SK-N-SH treated with all-trans-retinoic acid at 6 μM for 48 hours (cell line): ENCODE measurements at regions not wholly inside any gene's neighbourhood (a gene's known extent, or its start where the extent isn't known, plus 50 kb on each side); places are given as distances from the start of the nearest gene placed in this dataset.

ENCODE experiments used
- ATAC-seq: fragments of 200-7000 bp; cut with Tn5 transposase; 3 replicates; pipeline ENCODE4 v1.9.1; 2020; ENCODE audit warnings: mild to moderate bottlenecking, moderate library complexity
- ARNTL ChIP-seq: fragments of 450-650 bp; formaldehyde crosslinking; IDR thresholded peaks from 2 replicates; pipeline ENCODE4 v1.5.0; 2020; ENCODE audit warnings: low read depth, mild to moderate bottlenecking, moderate library complexity, borderline replicate concordance
- BACH2 ChIP-seq: fragments of 250-450 bp; sonication (Bioruptor Pico); IDR thresholded peaks from 2 replicates; pipeline ENCODE4 v1.9.0; 2021; ENCODE audit warnings: mild to moderate bottlenecking, borderline replicate concordance
- CREB5 ChIP-seq: fragments of 250-450 bp; sonication (Bioruptor Pico); IDR thresholded peaks from 2 replicates; pipeline ENCODE4 v1.5.1; 2020; ENCODE audit warnings: low read depth, mild to moderate bottlenecking, moderate library complexity
- CSDC2 ChIP-seq: fragments of 250-450 bp; sonication (Bioruptor Pico); IDR thresholded peaks from 2 replicates; pipeline ENCODE4 v1.5.0; 2020; ENCODE audit warnings: mild to moderate bottlenecking, moderate library complexity
- CSRNP3 ChIP-seq: fragments of 250-450 bp; sonication (Bioruptor Pico); IDR thresholded peaks from 2 replicates; pipeline ENCODE4 v1.5.1; 2021; ENCODE audit warnings: mild to moderate bottlenecking, moderate library complexity
- ESRRG ChIP-seq: fragments of 250-450 bp; sonication (Bioruptor Pico); IDR thresholded peaks from 2 replicates; pipeline ENCODE4 v1.6.1; 2021; ENCODE audit warnings: mild to moderate bottlenecking
- GLIS3 ChIP-seq: fragments of 250-450 bp; sonication (Bioruptor Pico); IDR thresholded peaks from 2 replicates; pipeline ENCODE4 v1.5.0; 2020; ENCODE audit warnings: mild to moderate bottlenecking, moderate library complexity
- ISL1 ChIP-seq: fragments of 250-450 bp; sonication (Bioruptor Pico); IDR thresholded peaks from 2 replicates; pipeline ENCODE4 v2.1.2; 2022; ENCODE audit warnings: mild to moderate bottlenecking, moderate library complexity
- OSR1 ChIP-seq: fragments of 250-450 bp; sonication (Bioruptor Pico); IDR thresholded peaks from 2 replicates; pipeline ENCODE4 v1.8.0; 2022; ENCODE audit warnings: moderate library complexity, mild to moderate bottlenecking, inconsistent platforms
- PATZ1 ChIP-seq: fragments of 250-450 bp; sonication (Bioruptor Pico); IDR thresholded peaks from 2 replicates; pipeline ENCODE4 v1.8.0; 2020; ENCODE audit warnings: mild to moderate bottlenecking, moderate library complexity, borderline replicate concordance
- POU6F1 ChIP-seq: fragments of 250-450 bp; sonication (Bioruptor Pico); IDR thresholded peaks from 2 replicates; pipeline ENCODE4 v1.8.0; 2021; ENCODE audit warnings: low read depth, mild to moderate bottlenecking, moderate library complexity, borderline replicate concordance
- PPARA ChIP-seq: fragments of 250-450 bp; sonication (Bioruptor Pico); IDR thresholded peaks from 2 replicates; pipeline ENCODE4 v1.5.0; 2020; ENCODE audit warnings: mild to moderate bottlenecking, borderline replicate concordance
- RARB ChIP-seq: fragments of 250-450 bp; sonication (Bioruptor Pico); IDR thresholded peaks from 2 replicates; pipeline ENCODE4 v1.8.0; 2021; ENCODE audit warnings: mild to moderate bottlenecking, moderate library complexity
- SNAI2 ChIP-seq: fragments of 250-450 bp; sonication (Bioruptor Pico); IDR thresholded peaks from 2 replicates; pipeline ENCODE4 v1.5.0; 2020; ENCODE audit warnings: mild to moderate bottlenecking, moderate library complexity
- TCF4 ChIP-seq: fragments of 250-450 bp; sonication (Bioruptor Pico); IDR thresholded peaks from 2 replicates; pipeline ENCODE4 v1.8.0; 2021; ENCODE audit warnings: mild to moderate bottlenecking, moderate library complexity, borderline replicate concordance
- TOX ChIP-seq: fragments of 250-450 bp; sonication (Bioruptor Pico); IDR thresholded peaks from 2 replicates; pipeline ENCODE4 v1.8.0; 2021; ENCODE audit warnings: mild to moderate bottlenecking, moderate library complexity, borderline replicate concordance
- TSHZ2 ChIP-seq: fragments of 250-450 bp; sonication (Bioruptor Pico); IDR thresholded peaks from 2 replicates; pipeline ENCODE4 v1.5.0; 2020; ENCODE audit warnings: mild to moderate bottlenecking, moderate library complexity
- ZC3H10 ChIP-seq: fragments of 250-450 bp; sonication (Bioruptor Pico); IDR thresholded peaks from 2 replicates; pipeline ENCODE4 v1.5.1; 2021; ENCODE audit warnings: mild to moderate bottlenecking, moderate library complexity
- ZFP3 ChIP-seq: fragments of 250-450 bp; sonication (Bioruptor Pico); IDR thresholded peaks from 2 replicates; pipeline ENCODE4 v1.5.0; 2020; ENCODE audit warnings: mild to moderate bottlenecking, moderate library complexity
- ZFP30 ChIP-seq: fragments of 450-650 bp; formaldehyde crosslinking; IDR thresholded peaks from 2 replicates; pipeline ENCODE4 v1.5.0; 2022; ENCODE audit warnings: mild to moderate bottlenecking, moderate library complexity
- ZNF565 ChIP-seq: fragments of 450-650 bp; formaldehyde crosslinking; conservative IDR thresholded peaks from 2 replicates; pipeline ENCODE4 v1.5.0; 2020; ENCODE audit warnings: low read depth, mild to moderate bottlenecking, moderate library complexity
- ZNF70 ChIP-seq: fragments of 450-650 bp; formaldehyde crosslinking; IDR thresholded peaks from 2 replicates; pipeline ENCODE4 v1.5.0; 2020; ENCODE audit warnings: mild to moderate bottlenecking, moderate library complexity
- ZNF8 ChIP-seq: fragments of 450-650 bp; formaldehyde crosslinking; IDR thresholded peaks from 2 replicates; pipeline ENCODE4 v1.5.0; 2020; ENCODE audit warnings: mild to moderate bottlenecking, moderate library complexity

GRCh38 chr2:5051300-5051699 lies 640.9 kb upstream of the SOX11 start:
- no peak for ATAC-seq
- TF ChIP-seq RARB (CRISPR knock-in tag) (no peak), TCF4 (CRISPR knock-in tag) (no peak), ZNF70 (CRISPR knock-in tag) (no peak), ESRRG (CRISPR knock-in tag) (no peak), ZC3H10 (CRISPR knock-in tag) (no peak), BACH2 (CRISPR knock-in tag) (no peak), ZNF565 (CRISPR knock-in tag) (no peak), OSR1 (CRISPR knock-in tag) (no peak), PPARA (CRISPR knock-in tag) (no peak), TSHZ2 (CRISPR knock-in tag) (no peak), CSRNP3 (CRISPR knock-in tag) (no peak)

- TF ChIP-seq TOX, result no peak
- ATAC-seq, result no peak
Measured at GRCh38 chr2:5052905-5053304, 639.3 kb upstream of the SOX11 start.

- no peak for TF ChIP-seq ZC3H10 (CRISPR knock-in tag)
- TF ChIP-seq TOX, result no peak
- no peak for ATAC-seq
Measured at GRCh38 chr2:5057891-5058351, 634.3 kb upstream of the SOX11 start.

GRCh38 chr2:5060956-5061355 lies 631.2 kb upstream of the SOX11 start:
- no peak for ATAC-seq
- no peak for TF ChIP-seq PPARA (CRISPR knock-in tag)
- TF ChIP-seq RARB (CRISPR knock-in tag), result no peak
- TF ChIP-seq CREB5 (CRISPR knock-in tag), result no peak
- TF ChIP-seq POU6F1 (CRISPR knock-in tag), result no peak
- TF ChIP-seq ZNF8 (CRISPR knock-in tag), result no peak
- TF ChIP-seq ZFP30 (CRISPR knock-in tag), result no peak
- TF ChIP-seq ESRRG (CRISPR knock-in tag), result no peak
- no peak for TF ChIP-seq OSR1 (CRISPR knock-in tag)
- TF ChIP-seq ARNTL (CRISPR knock-in tag), result no peak
- no peak for TF ChIP-seq ZC3H10 (CRISPR knock-in tag)
- no peak for TF ChIP-seq TCF4 (CRISPR knock-in tag)
- TF ChIP-seq BACH2 (CRISPR knock-in tag), result no peak
- no peak for TF ChIP-seq CSDC2 (CRISPR knock-in tag)
- TF ChIP-seq GLIS3 (CRISPR knock-in tag), result no peak
- no peak for TF ChIP-seq SNAI2 (CRISPR knock-in tag)
- no peak for TF ChIP-seq ZFP3 (CRISPR knock-in tag)

GRCh38 chr2:5064687-5065086 lies 627.5 kb upstream of the SOX11 start:
- ATAC-seq, result no peak
- TF ChIP-seq TCF4 (CRISPR knock-in tag) (no peak), BACH2 (CRISPR knock-in tag) (no peak), OSR1 (CRISPR knock-in tag) (no peak), ZFP3 (CRISPR knock-in tag) (no peak), ZNF8 (CRISPR knock-in tag) (no peak), ISL1 (CRISPR knock-in tag) (no peak), PPARA (CRISPR knock-in tag) (no peak), TOX (no peak), TSHZ2 (CRISPR knock-in tag) (no peak), PATZ1 (CRISPR knock-in tag) (no peak)
